SKM-1 treated with dmso at 0.1 percent for 144 hours (cell line): ENCODE measurements at regions not wholly inside any gene's neighbourhood (a gene's known extent, or its start where the extent isn't known, plus 50 kb on each side); places are given as distances from the start of the nearest gene placed in this dataset.
"Not testable (repeated sequence)": the region's sequence is repeated elsewhere in the genome, so short reads cannot be mapped to it uniquely, and the experiment has no call there.

Experiments
- DNase-seq: peaks from one replicate; lab custom pipeline; 2025; ENCODE audit not compliant: unreplicated experiment; lab: John Stamatoyannopoulos, UW

DNA sequence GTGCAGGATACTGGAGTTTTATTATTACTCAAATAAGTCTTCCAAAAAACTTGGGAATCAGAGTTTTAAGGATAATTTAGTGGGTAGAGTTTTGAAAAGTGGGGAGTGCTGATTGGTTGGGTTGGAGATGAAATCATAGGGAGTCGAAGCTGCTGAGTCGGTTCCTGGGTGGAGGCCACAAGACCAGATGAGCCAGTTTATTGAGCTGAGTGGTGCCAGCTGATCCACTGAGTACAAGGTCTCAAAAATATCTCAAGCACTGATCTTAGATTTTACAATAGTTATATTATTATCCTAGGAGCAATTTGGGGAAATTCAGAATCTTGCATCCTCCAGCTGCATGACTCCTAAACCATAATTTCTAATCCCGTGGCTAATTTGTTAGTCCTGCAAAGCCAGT, 804.9 kb upstream of the SEMA6A start:
- DNase-seq: no peak

DNA sequence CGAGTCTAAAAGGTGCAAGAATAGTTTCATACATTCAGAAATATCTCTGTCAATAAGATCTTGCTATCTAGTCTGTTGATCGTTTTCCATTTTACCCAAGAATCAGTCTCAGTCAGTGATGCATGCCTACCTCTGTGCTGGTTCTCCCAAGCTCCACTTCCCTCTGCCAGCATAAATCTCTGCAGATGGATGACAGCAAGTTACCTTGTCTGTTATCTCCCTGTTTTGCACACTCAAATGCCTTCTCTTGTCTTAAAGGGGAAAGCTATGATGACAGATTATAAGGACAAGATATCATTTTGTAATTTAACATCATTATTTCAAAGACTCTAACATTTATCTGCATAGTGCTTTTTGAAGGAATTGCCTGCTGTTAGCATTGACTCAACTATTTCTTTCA, 802.1 kb upstream of the SEMA6A start:
- no peak for DNase-seq

DNA sequence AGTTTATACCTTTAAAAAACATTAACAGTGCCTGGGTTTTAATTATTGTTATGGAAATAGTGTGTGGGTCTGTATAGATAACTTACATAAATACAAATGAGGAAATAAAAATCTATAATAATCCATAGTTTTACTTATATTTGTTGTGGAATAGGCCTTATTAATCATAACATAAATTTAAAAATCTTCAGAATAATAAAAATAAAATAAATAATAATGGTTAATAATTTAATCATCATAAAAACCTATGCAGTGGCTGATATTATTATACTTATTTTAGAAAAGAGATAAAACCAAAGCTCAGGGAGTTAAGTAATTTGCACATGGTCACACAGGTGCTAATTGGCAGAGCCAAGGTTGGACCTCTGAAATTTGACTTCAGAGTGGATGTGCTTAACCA, 785.3 kb upstream of the SEMA6A start:
- DNase-seq: no peak

DNA sequence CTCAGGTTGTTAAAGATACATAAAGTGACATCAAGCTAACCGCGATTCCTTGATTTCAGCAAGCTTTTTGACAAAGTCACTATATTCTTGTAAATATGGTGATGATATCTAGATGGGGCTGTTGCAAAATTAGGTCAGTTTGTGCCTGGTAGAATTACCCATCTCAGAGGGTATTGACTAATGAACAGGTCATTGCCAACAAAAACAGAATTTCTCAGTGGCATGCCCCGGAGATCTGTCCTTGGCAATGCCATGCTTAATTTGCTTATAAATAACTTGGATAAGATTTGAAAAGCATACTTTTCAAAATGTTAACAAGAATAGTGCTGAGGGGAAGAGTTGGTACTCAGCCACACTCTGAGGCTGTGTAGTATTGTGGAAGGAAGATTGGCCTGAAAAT, 783.3 kb upstream of the SEMA6A start:
- DNase-seq: no peak

DNA sequence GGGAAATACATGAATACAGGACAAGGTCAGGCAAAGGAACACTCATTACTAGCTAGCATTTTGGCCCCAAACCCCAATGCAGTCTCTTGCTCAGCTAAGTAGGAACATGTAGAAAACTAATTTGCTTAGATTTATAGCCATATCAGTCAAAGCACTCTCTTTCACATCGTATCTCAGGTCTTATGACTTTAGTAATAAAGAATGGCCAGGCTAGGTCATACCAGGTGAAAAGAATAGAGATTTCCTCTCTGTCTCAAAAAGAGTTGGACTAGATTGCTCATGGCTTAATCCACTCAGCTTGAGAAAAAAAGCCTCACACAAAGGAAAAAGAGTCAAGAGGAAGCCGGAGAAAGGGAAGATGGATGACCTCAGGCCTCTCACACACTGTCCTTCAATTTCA, 772.7 kb upstream of the SEMA6A start:
- DNase-seq: no peak

DNA sequence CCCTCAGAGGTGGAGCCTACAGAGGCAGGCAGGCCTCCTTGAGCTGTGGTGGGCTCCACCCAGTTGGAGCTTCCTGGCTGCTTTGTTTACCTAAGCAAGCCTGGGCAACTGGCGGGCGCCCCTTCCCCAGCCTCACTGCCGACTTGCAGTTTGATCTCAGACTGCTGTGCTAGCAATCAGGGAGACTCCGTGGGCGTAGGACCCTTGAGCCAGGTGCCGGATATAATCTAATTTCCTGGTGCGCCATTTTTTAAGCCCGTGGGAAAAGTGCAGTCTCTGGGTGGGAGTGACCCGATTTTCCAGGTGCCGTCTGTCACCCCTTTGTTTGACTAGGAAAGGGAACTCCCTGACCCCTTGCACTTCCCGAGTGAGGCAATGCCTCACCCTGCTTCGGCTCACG, 769.1 kb upstream of the SEMA6A start:
- DNase-seq: not testable (repeated sequence)

DNA sequence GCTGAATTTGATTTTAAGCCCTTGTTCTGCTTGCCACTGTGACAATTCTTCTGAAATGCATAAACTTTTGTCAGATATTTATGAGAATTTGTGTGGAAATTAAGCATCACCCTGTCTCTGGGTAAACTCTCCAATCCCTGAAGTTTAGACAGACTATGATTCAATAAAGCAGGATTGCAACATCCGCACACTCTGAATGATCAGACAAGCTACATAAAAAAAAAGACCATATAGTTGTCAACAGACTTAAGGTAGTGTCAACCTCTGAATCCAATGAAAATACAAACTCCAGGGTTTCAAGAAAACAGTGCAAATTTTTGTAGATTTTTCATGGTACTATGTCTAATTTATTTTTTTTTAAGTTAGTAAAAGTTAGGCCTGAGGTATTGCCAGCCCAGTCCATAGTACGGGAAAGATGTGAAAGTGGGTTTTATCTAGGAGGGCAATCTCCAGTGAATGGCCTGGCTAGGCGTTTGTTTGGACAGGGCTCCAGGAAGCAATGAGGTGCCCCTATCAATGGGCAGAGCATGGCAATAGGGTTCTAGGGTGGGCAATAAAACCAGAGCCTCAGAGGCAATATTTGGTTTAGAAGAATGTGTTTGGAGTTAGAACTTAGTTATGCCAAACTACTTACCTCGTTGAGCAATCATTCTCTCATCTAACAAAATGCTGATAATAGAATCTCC, 762.6 kb upstream of the SEMA6A start:
- no peak for DNase-seq

DNA sequence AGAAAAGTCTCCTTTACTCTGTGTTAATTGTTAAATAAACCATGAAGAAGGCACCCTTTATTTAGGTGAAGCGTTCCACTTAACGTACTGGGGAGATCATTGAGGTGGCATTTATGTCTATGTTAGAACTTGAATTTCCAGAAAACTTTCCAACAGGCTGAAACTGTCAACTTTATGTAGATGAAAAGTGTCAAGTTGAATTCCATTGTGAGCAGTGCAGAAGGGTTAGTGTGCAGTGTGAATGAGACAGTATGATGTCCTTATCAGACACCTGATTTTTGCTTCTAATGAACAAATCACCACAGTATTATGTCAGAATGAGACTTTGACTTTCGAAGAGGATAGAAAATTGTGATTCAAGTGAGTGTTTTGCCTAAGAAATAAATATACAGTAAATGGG, 761.6 kb upstream of the SEMA6A start:
- DNase-seq: no peak

DNA sequence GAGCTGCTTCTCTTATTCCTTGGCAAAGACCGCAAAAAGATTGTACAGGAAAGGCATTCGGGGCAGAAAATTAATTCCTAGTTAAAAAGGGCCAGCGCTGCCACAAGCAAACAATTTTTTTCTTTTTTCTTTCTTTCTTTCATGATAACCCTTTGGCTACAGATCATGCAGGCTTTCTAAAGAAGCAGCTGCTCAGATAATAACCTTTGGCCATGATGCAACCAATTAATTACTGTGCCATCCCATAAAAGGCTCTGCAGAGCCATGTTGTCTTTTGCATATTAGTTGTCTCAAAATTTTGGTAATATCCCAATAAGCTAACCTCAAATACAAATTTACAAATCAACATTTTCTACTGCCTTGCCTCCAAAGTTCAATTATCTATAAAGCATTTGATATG, 758.4 kb upstream of the SEMA6A start:
- no peak for DNase-seq

DNA sequence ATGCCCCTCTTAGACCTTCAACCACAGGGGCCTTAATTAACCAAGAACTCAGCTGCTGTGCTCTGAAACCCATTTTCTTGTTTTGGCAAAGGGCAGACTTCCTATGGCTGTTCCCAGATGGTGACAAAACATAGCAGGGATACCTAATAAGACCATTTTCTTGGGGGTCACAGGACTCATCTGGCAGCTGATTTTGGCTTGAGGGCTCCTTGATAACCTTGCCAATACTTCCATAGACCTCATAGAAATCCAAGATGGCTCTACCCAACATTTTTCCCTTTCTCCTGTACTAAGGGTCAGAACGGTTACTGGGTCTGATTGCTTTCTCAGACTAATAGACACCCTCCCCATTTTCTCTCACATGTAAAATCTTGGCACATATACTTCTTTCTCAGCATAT, 757.7 kb upstream of the SEMA6A start:
- DNase-seq: no peak

DNA sequence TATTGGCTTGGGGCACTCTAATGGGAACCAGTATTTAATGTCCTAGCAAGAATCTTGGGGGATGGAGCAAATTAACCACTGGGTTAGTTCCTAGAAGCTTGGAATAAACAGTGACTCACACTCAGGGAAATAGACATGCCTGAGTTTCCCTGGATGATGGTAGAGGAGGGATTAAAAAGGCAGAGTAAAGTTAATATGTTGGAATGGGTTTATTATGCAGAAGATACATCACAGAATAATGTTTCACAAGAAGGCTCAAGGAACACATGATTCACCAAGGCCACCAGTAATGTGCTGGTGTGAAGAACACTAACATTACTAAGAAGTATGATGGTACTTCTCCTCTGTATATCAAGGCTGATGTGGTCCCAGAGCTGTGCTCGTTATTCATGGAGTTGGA, 752.9 kb upstream of the SEMA6A start:
- DNase-seq: no peak

DNA sequence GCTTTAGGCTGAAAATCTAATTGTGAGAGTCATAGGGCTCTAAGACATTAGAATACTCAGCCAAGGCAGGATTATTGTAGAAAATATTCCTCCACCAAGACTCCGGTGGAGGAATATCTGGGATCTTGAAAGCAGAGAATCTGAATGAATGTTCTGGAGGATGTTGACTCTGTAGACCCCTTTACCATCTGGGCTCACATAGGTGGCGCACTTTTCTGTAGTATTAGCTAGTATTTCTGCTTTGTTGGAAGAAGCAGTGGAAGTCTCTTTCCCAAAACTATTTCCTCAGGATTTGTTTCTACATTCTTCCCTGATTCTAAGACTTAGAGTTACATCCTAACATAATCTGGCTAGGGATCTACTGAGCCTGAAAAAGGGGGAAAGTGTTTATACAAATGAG, 752.4 kb upstream of the SEMA6A start:
- no peak for DNase-seq

DNA sequence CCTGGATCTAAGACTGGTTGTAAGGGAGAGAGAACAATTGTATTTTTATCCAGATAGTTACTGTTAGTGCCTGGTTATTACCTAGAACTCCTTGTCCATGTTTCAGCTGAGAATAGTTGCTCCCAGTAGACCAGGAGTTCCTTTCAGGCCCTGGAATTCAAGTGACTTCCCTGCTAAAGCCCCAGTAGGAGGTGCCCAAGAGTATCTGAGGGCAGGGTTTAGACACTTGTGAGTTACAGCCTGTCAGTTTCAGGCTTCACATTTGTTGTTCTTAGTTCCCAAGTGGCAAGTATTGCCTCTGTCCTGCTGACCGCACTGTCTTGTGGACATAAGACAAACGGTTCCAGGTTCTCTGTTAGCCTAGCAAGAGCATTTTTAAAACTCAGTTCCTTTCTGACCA, 743.9 kb upstream of the SEMA6A start:
- no peak for DNase-seq

DNA sequence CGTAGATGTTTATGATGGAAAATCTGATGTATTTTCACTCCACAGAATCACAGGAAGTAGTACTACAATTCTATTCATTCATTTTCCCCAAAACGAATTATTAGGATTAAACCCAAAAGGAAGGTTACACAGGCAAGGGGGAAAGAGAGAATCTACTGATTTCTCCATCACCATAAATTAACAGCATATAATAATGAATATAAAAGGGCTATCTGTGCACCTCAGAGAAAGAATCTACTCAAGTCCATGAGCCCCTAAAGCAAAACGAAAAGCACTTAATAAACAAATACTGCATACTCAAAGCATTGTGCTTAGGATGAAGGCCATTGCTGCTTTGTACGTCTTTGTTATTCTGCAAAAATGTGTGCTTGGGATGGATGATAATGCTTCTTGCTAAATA, 740.5 kb upstream of the SEMA6A start:
- no peak for DNase-seq

DNA sequence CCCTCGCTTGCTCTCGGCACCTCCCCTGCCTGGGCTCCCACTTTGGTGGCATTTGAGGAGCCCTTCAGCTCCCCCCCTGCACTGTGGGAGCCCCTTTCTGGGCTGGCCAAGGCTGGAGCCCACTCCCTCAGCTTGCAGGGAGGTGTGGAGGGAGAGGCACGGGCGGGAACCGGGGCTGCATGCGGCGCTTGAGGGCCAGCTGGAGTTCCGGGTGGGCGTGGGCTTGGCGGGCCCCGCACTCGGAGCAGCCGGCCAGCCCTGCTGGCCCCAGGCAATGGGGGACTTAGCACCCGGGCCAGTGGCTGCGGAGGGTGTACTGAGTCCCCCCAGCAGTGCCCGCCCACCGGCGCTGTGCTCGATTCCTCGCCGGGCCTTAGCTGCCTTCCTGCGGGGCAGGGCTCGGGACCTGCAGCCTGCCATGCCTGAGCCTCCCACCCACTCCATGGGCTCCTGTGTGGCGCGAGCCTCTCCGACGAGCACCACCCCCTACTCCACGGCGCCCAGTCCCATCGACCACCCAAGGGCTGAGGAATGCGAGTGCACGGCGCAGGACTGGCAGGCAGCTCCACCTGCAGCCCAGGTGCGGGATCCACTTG, 730.0 kb upstream of the SEMA6A start:
- not testable (repeated sequence) for DNase-seq

DNA sequence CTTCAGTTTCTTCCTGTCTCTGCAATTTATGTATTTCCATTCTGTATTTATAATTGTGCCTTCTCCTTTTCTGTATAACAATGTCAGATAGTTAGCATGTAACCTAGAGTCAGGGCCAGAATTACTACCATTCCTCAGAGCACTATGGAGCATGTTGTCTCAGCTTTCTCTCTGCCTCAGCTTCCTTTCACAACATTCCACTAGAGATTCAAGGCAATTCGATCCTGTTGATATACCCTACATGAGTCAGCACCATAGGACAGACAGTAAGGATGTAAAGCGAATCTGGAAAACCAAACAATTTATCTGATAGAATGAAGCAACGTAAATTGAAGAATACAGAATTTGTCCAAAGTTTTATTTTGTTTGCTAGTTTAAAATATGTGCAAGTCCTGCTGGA, 728.3 kb upstream of the SEMA6A start:
- no peak for DNase-seq

DNA sequence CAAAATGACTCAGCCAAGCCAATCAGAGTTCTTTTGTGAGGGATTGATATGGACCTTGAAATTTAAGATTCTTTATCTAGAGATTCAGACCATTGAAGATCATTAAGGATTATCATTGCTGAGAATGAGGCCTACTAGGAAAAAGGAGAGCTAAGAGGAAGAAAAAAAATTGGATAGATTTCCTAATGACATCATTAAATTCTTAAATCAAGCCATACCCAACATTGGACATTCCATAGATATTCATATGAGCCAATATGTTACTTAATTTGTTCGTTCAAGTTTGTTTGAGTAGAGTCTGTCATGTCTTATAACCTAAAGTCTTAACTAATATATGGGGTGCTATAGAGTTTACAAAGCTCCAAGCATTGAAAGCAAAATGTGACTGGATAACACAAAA, 727.9 kb upstream of the SEMA6A start:
- no peak for DNase-seq

DNA sequence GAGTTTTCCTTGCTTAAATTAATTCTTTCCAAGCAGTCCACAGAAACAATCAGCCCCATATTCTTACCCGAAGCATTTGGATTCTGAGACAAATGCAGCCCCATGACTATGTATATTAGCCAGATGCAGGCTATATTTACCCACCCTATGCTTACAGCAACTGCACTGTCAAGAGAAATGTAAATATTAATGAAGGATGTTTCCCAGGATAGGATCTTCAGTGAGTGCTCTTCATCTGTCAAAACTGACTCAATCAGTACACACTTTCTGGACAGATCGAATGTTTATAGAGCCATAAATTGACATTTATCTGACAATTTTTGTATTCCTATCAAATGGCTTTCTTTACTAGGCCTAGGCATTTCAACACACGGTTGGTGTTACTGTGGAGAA, 725.3 kb upstream of the SEMA6A start:
- no peak for DNase-seq

DNA sequence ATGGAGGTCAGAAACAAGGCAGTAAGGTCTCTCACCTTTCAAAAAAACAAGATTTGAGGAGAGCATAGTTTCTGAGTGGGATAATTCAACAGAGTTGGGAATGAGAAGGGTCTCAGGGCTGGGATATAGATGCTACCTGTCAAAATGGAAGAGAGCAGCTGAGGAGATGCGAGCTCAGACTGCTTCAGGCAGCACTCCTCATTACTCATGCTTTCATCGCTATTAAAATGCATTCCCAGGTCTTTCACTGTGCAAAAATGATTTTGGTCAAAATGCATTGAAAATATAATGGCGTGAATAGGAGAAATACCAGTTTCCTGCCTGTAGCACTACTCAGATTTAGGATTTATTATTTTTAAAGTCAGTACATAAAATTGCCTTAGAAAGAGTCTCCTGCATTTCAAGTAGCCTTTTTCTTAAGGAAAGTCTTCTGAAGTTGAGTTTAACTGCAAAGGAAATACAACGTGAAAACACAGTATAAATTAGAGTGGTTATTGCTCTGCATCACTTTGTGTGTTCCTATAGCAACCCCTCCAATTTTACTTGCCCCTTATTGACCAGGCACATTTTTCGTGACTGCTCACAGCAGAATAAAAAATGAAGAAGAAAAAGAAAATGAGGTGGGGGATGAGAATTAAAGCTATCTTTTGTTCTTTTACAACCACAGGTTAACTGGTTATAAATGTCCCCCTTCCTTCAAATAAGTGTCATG, 724.8 kb upstream of the SEMA6A start:
- no peak for DNase-seq

DNA sequence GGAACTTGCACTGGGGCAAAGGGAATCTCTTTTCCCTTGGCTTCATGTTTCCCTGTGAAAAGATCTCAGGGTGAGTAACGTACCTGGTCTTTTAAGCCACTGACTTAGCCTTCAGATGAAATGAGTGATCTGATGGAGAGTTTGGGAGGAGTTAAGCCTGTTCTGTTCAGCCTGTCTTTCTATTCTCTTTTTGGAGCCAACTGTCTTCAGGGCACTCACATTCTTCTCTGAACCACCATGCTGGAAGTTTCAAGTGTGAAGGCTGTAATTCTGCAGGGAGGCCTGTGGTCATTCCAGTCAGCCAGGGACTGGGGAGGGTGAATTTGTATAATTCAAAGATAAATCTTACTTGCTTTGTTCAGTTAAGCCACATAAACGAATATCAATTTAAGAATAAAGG, 722.2 kb upstream of the SEMA6A start:
- no peak for DNase-seq

DNA sequence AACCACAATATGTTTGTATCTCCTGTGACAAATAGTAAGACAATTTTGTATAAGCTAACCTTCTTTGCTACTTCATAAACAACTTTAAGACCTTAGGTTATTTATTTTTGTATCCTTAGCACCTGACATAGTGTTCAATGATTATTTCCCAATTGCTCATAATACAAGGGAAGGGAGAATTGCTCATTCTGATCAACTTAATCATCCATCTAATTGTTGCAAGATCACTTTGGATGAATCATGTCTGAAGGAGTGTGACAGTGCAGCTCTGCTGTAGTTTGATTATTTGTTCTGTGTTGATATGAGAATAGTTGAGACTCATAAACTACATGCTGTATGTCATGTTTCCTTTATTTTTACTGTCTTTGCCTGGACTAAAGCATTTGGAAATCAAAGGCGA, 721.3 kb upstream of the SEMA6A start:
- no peak for DNase-seq

DNA sequence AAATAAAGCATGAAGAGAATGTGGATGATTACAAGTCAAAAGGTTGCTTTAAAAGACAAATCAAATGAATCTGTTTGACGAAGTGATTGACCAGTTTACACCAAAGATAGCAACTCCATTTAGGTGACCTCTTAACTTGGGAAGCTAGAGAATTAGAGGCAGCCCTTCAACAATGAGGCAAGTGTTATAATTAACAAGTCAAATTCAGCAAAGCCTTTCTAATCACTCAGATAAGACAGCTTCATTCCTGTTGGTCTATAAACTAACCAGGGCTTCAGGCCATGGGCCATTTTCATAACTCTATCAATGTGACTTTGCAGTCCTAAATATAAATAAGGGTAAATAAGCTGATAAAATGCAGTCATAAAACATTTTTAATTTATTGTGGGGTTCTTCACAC, 712.2 kb upstream of the SEMA6A start:
- no peak for DNase-seq

DNA sequence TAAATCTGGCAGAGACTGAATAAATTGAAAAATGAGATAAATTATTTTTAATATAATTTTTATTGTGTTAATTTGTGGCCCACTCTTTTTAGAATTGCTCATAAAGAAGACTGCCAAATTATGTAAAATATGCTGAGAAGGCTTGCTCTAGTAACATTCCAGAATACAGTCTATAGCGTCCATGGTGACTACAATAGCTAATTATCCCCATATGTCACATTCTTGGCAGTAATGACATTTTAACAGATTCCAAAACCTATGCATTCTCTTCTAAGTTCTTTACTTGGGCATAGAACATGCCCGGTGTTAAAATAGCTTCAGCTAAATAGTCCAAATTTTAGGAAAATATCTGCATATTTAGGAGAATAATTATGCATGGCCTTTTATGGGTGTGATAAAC, 697.0 kb upstream of the SEMA6A start:
- DNase-seq: no peak
